ENCODE measurements at regions not wholly inside any gene's neighbourhood (a gene's known extent, or its start where the extent isn't known, plus 50 kb on each side); places are given as distances from the start of the nearest gene placed in this dataset.

GRCh38 chr10:113434315-113434714, 118.5 kb upstream of the HABP2 start:
- TF ChIP-seq, protein P1, sequence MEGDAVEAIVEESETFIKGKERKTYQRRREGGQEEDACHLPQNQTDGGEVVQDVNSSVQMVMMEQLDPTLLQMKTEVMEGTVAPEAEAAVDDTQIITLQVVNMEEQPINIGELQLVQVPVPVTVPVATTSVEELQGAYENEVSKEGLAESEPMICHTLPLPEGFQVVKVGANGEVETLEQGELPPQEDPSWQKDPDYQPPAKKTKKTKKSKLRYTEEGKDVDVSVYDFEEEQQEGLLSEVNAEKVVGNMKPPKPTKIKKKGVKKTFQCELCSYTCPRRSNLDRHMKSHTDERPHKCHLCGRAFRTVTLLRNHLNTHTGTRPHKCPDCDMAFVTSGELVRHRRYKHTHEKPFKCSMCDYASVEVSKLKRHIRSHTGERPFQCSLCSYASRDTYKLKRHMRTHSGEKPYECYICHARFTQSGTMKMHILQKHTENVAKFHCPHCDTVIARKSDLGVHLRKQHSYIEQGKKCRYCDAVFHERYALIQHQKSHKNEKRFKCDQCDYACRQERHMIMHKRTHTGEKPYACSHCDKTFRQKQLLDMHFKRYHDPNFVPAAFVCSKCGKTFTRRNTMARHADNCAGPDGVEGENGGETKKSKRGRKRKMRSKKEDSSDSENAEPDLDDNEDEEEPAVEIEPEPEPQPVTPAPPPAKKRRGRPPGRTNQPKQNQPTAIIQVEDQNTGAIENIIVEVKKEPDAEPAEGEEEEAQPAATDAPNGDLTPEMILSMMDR (IDR thresholded peaks at IDR 0.05) = no peak
- TF ChIP-seq POLR2A (IDR thresholded peaks at IDR 0.05) = no peak
